Neuronal stem cell (in vitro differentiated cells): ENCODE measurements at regions not wholly inside any gene's neighbourhood (a gene's known extent, or its start where the extent isn't known, plus 50 kb on each side); places are given as distances from the start of the nearest gene placed in this dataset.
"Not testable (repeated sequence)": the region's sequence is repeated elsewhere in the genome, so short reads cannot be mapped to it uniquely, and the experiment has no call there.

Experiments used
- DNase-seq: peaks from one replicate; pipeline ENCODE4 v3.0.0-alpha.2; 2013; ENCODE audit warnings: low spot score
- H2AFZ ChIP-seq: one replicate; pipeline ENCODE4 v1.6.1; 2013; ENCODE audit warnings: mild to moderate bottlenecking, low read length, inconsistent platforms
- H2AK5ac ChIP-seq: 2 replicates; pipeline ENCODE4 v1.6.1; 2013; ENCODE audit warnings: low read depth, mild to moderate bottlenecking, inconsistent platforms, low read length, moderate library complexity, mixed read lengths
- H2BK120ac ChIP-seq: 2 replicates; pipeline ENCODE4 v1.6.1; 2013; ENCODE audit warnings: low read depth, mild to moderate bottlenecking, inconsistent platforms, low read length, moderate library complexity, mixed read lengths
- H2BK12ac ChIP-seq: one replicate; pipeline ENCODE4 v1.6.1; 2013; ENCODE audit warnings: low read length, inconsistent platforms
- H2BK15ac ChIP-seq: 2 replicates; pipeline ENCODE4 v1.6.1; 2013; ENCODE audit warnings: mild to moderate bottlenecking, low read length, inconsistent platforms, mixed read lengths
- H2BK5ac ChIP-seq: one replicate; pipeline ENCODE4 v1.6.1; 2013; ENCODE audit warnings: inconsistent platforms, mild to moderate bottlenecking, low read length, moderate library complexity
- H3K14ac ChIP-seq: one replicate; pipeline ENCODE4 v1.6.1; 2013; ENCODE audit warnings: low read length, inconsistent platforms
- H3K18ac ChIP-seq: 2 replicates; pipeline ENCODE4 v1.6.1; 2013; ENCODE audit warnings: low read length, inconsistent platforms
- H3K23ac ChIP-seq: 2 replicates; pipeline ENCODE4 v1.6.1; 2013; ENCODE audit warnings: low read depth, mild to moderate bottlenecking, mixed read lengths, low read length, inconsistent platforms; ENCODE audit not compliant: poor library complexity
- H3K27ac ChIP-seq: replicated peaks from 3 replicates; pipeline ENCODE4 v1.5.1; 2013; ENCODE audit warnings: low read length, inconsistent platforms
- H3K27me3 ChIP-seq, 3 experiments: 2 replicates each; pipeline ENCODE4 v1.6.1; 2013; ENCODE audit warnings: low read length in 3 of 3, mild to moderate bottlenecking in 2 of 3, inconsistent platforms in 1 of 3, low read depth in 1 of 3, mixed read lengths in 1 of 3, moderate library complexity in 1 of 3; ENCODE audit not compliant: control insufficient read depth in 3 of 3, insufficient read depth in 3 of 3
- H3K36me3 ChIP-seq, 2 donors: replicated peaks in 1 of 2; 2 replicates each; pipeline ENCODE4 v1.6.1; 2013; ENCODE audit warnings: low read length in 2 of 2; ENCODE audit not compliant: control insufficient read depth in 2 of 2, insufficient read depth in 2 of 2
- H3K4ac ChIP-seq: 2 replicates; pipeline ENCODE4 v1.6.1; 2013; ENCODE audit warnings: inconsistent platforms, mild to moderate bottlenecking, low read length, moderate library complexity
- H3K4me1 ChIP-seq, 2 donors: 1 replicate in 1 of 2; 2 replicates in 1 of 2; pipeline ENCODE4 v1.6.1; 2013; ENCODE audit warnings: low read length in 2 of 2, low read depth in 1 of 2; ENCODE audit not compliant: control insufficient read depth in 2 of 2, insufficient read depth in 1 of 2
- H3K4me2 ChIP-seq: one replicate; pipeline ENCODE4 v1.6.1; 2013; ENCODE audit warnings: mild to moderate bottlenecking, low read length, inconsistent platforms; ENCODE audit not compliant: insufficient read depth, poor library complexity, severe bottlenecking
- H3K4me3 ChIP-seq, 2 donors: 2 replicates each; pipeline ENCODE4 v1.5.1; 2013; ENCODE audit warnings: low read length in 2 of 2, mild to moderate bottlenecking in 2 of 2, inconsistent platforms in 1 of 2, moderate library complexity in 1 of 2
- H3K79me1 ChIP-seq: one replicate; pipeline ENCODE4 v1.6.1; 2013; ENCODE audit warnings: low read depth, mild to moderate bottlenecking, inconsistent platforms, low read length, moderate library complexity
- H3K9ac ChIP-seq: one replicate; pipeline ENCODE4 v1.6.1; 2013; ENCODE audit warnings: mild to moderate bottlenecking, low read depth, low read length, inconsistent platforms; ENCODE audit not compliant: poor library complexity
- H3K9me3 ChIP-seq, 2 donors: replicated peaks in 1 of 2; 2 replicates each; pipeline versions ENCODE3 to v1.6.1; 2013; ENCODE audit warnings: low read length in 2 of 2, mild to moderate bottlenecking in 2 of 2, inconsistent platforms in 1 of 2, low read depth in 1 of 2, mixed read lengths in 1 of 2, moderate library complexity in 1 of 2; ENCODE audit not compliant: control insufficient read depth in 2 of 2, insufficient read depth in 1 of 2
- H4K8ac ChIP-seq: one replicate; pipeline ENCODE4 v1.6.1; 2013; ENCODE audit warnings: low read depth, mild to moderate bottlenecking, inconsistent platforms, low read length, moderate library complexity
- H4K91ac ChIP-seq: one replicate; pipeline ENCODE4 v1.6.1; 2013; ENCODE audit warnings: low read length, low read depth, mild to moderate bottlenecking, inconsistent platforms; ENCODE audit not compliant: poor library complexity
- WGBS, 2 donors: extraction: QIAGEN DNeasy Blood & Tissue Kit; methylation state at CpG; one replicate each; pipeline ENCODE4 v1.1.7; 2013; ENCODE audit warnings: missing lambda C conversion rate in 2 of 2, mixed read lengths in 1 of 2; ENCODE audit not compliant: insufficient read length in 2 of 2, insufficient replicate concordance in 1 of 2; ENCODE audit errors: extremely low coverage in 2 of 2; 5-methylcytosine and 5-hydroxymethylcytosine counted together

GRCh38 chr10:38744446-38744845 lies 650.3 kb downstream of the ZNF37A start:
- not testable (repeated sequence) for H2BK120ac ChIP-seq, H3K27ac ChIP-seq, DNase-seq, H3K9ac ChIP-seq, H4K8ac ChIP-seq, H3K36me3 ChIP-seq, H2BK5ac ChIP-seq, H3K4me1 ChIP-seq, H3K9me3 ChIP-seq, H2AFZ ChIP-seq, H3K4ac ChIP-seq, H3K79me1 ChIP-seq, H3K4me3 ChIP-seq, H3K23ac ChIP-seq, H2BK15ac ChIP-seq, H2AK5ac ChIP-seq, H3K18ac ChIP-seq, H3K27me3 ChIP-seq, H4K91ac ChIP-seq, H3K4me2 ChIP-seq, H2BK12ac ChIP-seq, H3K14ac ChIP-seq
- 100% methylated on average over 1 of the region's 1 CpG; no CpG with 5 or more reads in 1 of the 2 donors for WGBS, 2 donors

GRCh38 chr10:38746065-38746464 lies 651.9 kb downstream of the ZNF37A start:
- H2AFZ ChIP-seq, H3K9ac ChIP-seq: not testable (repeated sequence)
- 100% methylated on average over 1 of the region's 1 CpG; no CpG with 5 or more reads in 1 of the 2 donors for WGBS, 2 donors

More at GRCh38 chr10:38746065-38746464, 651.9 kb downstream of the ZNF37A start:
- not testable (repeated sequence) for H2AK5ac ChIP-seq, H4K91ac ChIP-seq, H3K4me1 ChIP-seq, H3K27ac ChIP-seq, H2BK5ac ChIP-seq, H2BK120ac ChIP-seq, H4K8ac ChIP-seq, H3K9me3 ChIP-seq, H3K36me3 ChIP-seq, H3K79me1 ChIP-seq, H2BK12ac ChIP-seq, H3K4ac ChIP-seq, DNase-seq, H3K4me3 ChIP-seq, H2BK15ac ChIP-seq, H3K4me2 ChIP-seq, H3K23ac ChIP-seq, H3K18ac ChIP-seq, H3K14ac ChIP-seq, H3K27me3 ChIP-seq
